Brain microvascular endothelial cell (primary cell): ENCODE measurements at regions not wholly inside any gene's neighbourhood (a gene's known extent, or its start where the extent isn't known, plus 50 kb on each side); places are given as distances from the start of the nearest gene placed in this dataset.
A peak's percentile ranks its signal among the peaks of the same experiment; 100 is the strongest.
"Not testable (repeated sequence)": the region's sequence is repeated elsewhere in the genome, so short reads cannot be mapped to it uniquely, and the experiment has no call there.

Experiments
- DNase-seq: peaks from one replicate; pipeline ENCODE4 v3.0.0-alpha.2; 2020
- H3K27ac ChIP-seq: fragments of 250-450 bp; sonication (Bioruptor Pico); 2 replicates; pipeline ENCODE4 v1.5.1; 2020; ENCODE audit warnings: mild to moderate bottlenecking, moderate library complexity
- H3K27me3 ChIP-seq: fragments of 250-450 bp; sonication (Bioruptor Pico); replicated peaks from 2 replicates; pipeline ENCODE4 v1.5.1; 2020; ENCODE audit warnings: mild to moderate bottlenecking
- H3K36me3 ChIP-seq: fragments of 250-450 bp; sonication (Bioruptor Pico); replicated peaks from 2 replicates; pipeline ENCODE4 v1.5.1; 2020; ENCODE audit warnings: mild to moderate bottlenecking
- H3K4me3 ChIP-seq: 2 replicates; pipeline ENCODE4 v1.5.1; 2011; ENCODE audit warnings: low read depth, mild to moderate bottlenecking, control low read depth, low read length, moderate library complexity
- CTCF ChIP-seq: IDR thresholded peaks from 2 replicates; pipeline ENCODE4 v1.5.1; 2011; ENCODE audit warnings: low read depth, mild to moderate bottlenecking, moderate library complexity, low read length, control low read depth, inconsistent platforms; ENCODE audit errors: missing control alignments
- in situ Hi-C: cut with HindIII; loops from 2 replicates; pipeline ENCODE4 v1.10.0; 2017; ENCODE audit warnings: low sequenced_read_pairs, low pct_ligation_motif_present

DNA sequence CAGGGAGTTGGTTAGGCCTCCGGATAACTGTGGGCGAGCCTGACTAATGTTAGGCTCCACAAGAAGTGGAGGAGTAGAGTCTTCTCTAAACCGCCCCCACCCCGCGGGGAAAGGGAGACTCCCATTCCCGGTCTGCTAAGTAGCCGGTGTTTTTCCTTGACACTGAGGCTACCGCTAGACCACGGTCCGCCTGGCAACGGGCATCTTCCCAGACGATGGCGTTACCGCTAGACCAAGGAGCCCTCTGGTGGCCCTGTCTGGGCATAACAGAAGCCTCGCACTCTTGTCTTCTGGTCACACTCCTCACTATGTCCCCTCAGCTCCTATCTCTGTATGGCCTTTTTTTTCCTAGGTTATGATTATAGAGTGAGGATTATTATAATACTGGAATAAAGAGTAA is 1410.7 kb downstream of the UQCRFS1 start:
- H3K27ac ChIP-seq, H3K36me3 ChIP-seq, H3K4me3 ChIP-seq, H3K27me3 ChIP-seq, in situ Hi-C loops: not testable (repeated sequence)
- peak; percentile 4 for DNase-seq
- peak; percentile 60 for TF ChIP-seq CTCF

- in situ Hi-C loops = no loop called here
- Histone ChIP-seq H3K36me3 (peaks cover 3% of the 10 kb centered on the region), H3K27me3 (no peaks in the 10 kb centered on the region), H3K27ac (no peak overlapping the region), H3K4me3 (no peak overlapping the region)
- no peak for DNase-seq
- no peak for TF ChIP-seq CTCF
Measured at GRCh38 chr19:27796540-27796939, 1416.4 kb downstream of the UQCRFS1 start.

DNA sequence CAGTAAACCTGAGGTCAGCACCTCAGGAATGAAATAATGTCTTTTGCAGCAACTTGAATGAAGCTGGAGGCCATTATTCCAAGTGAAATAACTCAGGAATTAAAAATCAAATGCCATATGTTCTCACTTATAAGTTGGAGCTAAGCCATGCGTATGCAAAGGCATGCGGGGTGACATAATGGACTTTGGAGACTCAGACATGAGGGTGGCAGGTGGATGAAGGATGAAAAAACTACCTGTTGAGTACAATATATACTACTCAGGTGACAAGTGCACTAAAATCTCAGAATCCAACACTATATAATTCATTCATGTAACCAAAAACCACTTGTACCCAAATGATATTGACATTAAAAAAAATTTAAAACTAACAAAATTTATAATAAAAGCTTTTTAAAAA is 1416.9 kb downstream of the UQCRFS1 start:
- H3K4me3 ChIP-seq = no peak overlapping the region
- no peaks in the 10 kb centered on the region for H3K27me3 ChIP-seq
- no peak for DNase-seq
- TF ChIP-seq CTCF = no peak
- H3K27ac ChIP-seq = no peak overlapping the region
- H3K36me3 ChIP-seq = peaks cover 3% of the 10 kb centered on the region
- in situ Hi-C loops = no loop called here

DNA sequence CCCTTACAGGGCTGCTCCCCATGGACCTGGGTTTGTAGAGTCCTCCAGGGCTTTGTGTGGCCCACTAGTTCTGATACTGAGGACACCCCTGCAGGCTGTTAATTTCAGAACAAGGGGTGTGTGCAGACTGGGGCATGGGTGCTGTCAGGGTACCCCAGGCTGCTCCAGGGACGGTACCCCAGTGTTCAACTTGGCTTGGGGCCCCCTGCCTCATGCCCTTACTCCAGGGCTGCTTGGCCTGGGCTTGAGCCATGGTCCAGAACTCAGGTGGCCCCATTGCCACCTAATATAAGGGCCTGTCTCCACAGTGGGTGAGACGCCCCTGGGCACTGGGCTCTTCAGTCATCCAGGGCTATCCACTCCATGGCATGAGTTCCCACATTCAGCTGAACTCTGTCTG is 1417.6 kb downstream of the UQCRFS1 start:
- Histone ChIP-seq H3K27ac (no peak overlapping the region), H3K36me3 (peaks cover 3% of the 10 kb centered on the region), H3K27me3 (no peaks in the 10 kb centered on the region), H3K4me3 (no peak overlapping the region)
- in situ Hi-C loops = no loop called here
- DNase-seq = no peak
- no peak for TF ChIP-seq CTCF

GRCh38 chr19:27794494-27795042 is 1418.4 kb downstream of the UQCRFS1 start:
- peak; percentile 39 for DNase-seq
- H3K36me3 ChIP-seq = peaks cover 3% of the 10 kb centered on the region
- in situ Hi-C loops = no loop called here
- no peaks in the 10 kb centered on the region for H3K27me3 ChIP-seq
- H3K27ac ChIP-seq = peak overlapping the region; percentile 68
- no peak for TF ChIP-seq CTCF
- H3K4me3 ChIP-seq = peak overlapping the region; percentile 96
